VCaP (cell line): ENCODE measurements at regions not wholly inside any gene's neighbourhood (a gene's known extent, or its start where the extent isn't known, plus 50 kb on each side); places are given as distances from the start of the nearest gene placed in this dataset.

Experiments
- H3K27ac ChIP-seq: fragments of 450-650 bp; 2 replicates; pipeline ENCODE4 v1.5.1; 2017
- TF ChIP-seq, protein P1 (sequence below): fragments of 450-650 bp; conservative IDR thresholded peaks from 2 replicates; pipeline ENCODE4 v1.5.1; 2017; ENCODE audit warnings: mild to moderate bottlenecking, moderate library complexity

DNA sequence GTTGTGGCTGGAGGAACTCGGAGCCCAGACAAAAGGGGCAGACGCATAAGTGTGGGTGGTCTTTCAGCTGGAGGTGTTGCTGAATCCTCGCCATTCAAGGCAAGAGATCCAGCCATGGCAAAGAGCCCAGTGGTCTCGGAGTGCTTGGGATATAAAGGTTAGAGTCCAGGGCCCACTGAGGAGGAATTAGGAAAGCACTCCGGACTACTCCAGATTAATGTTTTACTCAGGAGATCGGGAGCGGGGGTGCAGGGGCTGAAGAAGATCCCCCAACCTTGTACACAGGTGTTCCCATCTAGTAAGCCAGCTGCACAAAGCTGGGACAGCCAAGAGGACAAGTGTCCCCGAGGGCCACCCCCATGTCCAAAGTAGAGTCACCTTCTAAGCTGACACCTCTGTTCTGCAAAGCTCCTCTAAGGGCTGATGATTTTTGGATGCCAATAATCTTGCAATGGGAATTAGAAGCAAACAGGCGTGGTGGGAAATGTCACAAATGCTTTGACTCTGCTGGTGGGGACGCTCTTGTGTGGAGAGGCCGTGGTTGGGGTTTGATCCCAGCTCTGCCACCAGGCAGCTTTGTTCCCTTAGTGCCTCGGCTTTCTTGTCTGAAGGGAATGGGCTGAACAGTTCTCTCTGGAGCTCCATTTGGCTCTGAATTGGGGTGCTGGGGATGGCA, 194.3 kb upstream of the SOX1 start:
- peak overlapping the region; percentile 73; the same call in 1 of the 2 replicates for H3K27ac ChIP-seq
- TF ChIP-seq, protein P1, sequence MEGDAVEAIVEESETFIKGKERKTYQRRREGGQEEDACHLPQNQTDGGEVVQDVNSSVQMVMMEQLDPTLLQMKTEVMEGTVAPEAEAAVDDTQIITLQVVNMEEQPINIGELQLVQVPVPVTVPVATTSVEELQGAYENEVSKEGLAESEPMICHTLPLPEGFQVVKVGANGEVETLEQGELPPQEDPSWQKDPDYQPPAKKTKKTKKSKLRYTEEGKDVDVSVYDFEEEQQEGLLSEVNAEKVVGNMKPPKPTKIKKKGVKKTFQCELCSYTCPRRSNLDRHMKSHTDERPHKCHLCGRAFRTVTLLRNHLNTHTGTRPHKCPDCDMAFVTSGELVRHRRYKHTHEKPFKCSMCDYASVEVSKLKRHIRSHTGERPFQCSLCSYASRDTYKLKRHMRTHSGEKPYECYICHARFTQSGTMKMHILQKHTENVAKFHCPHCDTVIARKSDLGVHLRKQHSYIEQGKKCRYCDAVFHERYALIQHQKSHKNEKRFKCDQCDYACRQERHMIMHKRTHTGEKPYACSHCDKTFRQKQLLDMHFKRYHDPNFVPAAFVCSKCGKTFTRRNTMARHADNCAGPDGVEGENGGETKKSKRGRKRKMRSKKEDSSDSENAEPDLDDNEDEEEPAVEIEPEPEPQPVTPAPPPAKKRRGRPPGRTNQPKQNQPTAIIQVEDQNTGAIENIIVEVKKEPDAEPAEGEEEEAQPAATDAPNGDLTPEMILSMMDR: no peak

DNA sequence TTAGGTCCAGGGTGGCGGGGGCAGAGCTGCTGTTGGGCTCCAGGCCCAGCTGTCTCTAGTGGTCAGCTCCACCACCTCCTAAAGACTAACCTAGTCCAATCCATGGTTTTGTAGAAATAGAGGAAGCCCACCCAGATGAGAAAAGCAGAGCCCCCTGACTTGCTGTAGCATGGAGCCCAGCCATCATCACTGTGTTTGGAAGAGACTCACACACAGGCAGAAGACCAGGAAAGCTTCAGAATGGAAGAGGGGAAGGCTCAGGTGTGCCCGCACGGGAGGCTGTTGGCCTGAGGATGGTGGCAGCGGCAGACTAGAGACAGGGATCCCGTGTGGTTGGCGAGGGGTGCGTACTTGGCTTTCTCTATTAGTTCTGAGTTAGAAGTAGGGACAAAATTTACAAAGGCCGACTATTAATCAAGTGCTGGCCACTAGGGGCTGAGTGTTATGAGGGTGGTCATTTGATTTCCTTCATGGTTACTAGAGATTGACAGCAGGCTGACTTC, 193.2 kb upstream of the SOX1 start:
- TF ChIP-seq, protein P1: no peak
- H3K27ac ChIP-seq: no peak overlapping the region

DNA sequence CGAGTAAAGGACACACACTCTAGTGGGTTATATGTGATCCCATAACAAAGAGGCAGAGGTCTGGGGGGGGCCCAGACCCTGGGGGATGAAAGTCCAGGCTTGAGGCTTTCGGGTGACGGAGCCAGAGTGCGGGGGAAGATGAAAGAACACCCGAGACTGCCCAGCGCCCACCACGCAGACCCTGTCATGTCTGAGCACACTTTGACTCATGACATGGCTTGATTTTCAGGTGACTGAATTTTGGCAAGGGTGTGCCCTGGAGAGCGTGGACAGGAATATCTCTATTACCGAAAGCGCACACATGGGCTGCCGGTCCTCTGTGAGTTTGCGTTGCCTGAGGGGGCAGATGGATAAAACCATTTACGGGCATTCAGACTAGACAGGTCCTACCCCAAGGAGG, 192.0 kb upstream of the SOX1 start:
- TF ChIP-seq, protein P1: no peak
- H3K27ac ChIP-seq: no peak overlapping the region

GRCh38 chr13:111875915-111876314, 191.0 kb upstream of the SOX1 start:
- TF ChIP-seq, protein P1: no peak
- no peak overlapping the region for H3K27ac ChIP-seq

GRCh38 chr13:111876506-111876905, 190.4 kb upstream of the SOX1 start:
- TF ChIP-seq, protein P1: no peak

DNA sequence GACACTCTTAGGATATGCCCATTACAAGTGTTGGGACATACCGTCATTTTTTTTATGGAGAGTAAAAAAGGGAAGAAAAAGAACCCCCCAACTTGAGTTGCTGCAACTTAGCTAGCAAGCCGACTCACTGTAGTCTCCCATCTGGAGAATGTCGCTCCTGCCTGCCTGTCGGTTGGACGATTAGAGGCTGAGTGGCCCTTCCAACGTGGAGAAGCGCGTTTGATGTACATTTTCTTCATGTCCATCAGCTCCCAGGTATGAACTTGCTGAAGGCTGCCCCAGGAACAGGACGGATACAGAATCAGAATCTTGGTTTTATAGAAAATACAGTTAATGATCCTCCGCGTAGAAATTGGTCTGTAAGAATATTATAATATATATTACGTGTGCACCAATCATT, 189.0 kb upstream of the SOX1 start:
- TF ChIP-seq, protein P1: no peak
- no peak overlapping the region for H3K27ac ChIP-seq

More at GRCh38 chr13:111876506-111876905, 190.4 kb upstream of the SOX1 start:
- no peak overlapping the region for H3K27ac ChIP-seq

DNA sequence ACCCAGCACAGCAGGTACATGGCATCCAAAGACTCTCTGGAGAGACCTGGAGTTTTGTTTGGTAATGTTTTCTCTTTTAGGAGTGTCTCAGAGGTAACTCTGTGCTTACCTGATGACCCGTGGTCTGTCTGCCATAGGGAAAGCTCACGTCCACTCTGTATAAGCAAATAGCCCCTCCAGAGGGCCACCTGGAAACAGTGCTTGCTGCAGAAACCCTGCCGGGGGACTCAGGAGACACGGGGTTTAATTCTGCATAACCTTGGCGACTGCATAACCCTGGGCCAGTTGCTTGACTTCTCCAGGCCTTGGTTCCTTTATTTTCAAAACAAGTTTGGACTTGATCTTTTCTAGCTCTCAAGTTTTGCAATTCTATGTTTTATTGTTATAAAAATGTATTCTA, 187.2 kb upstream of the SOX1 start:
- no peak overlapping the region for H3K27ac ChIP-seq
- TF ChIP-seq, protein P1: no peak
